HUES6 (cell line): ENCODE measurements at regions not wholly inside any gene's neighbourhood (a gene's known extent, or its start where the extent isn't known, plus 50 kb on each side); places are given as distances from the start of the nearest gene placed in this dataset.
"Not testable (repeated sequence)": the region's sequence is repeated elsewhere in the genome, so short reads cannot be mapped to it uniquely, and the experiment has no call there.

Experiments used
- H3K27ac ChIP-seq: 2 replicates; pipeline ENCODE4 v1.7.0; 2013; ENCODE audit warnings: low read depth, mild to moderate bottlenecking, low read length, inconsistent platforms
- H3K27me3 ChIP-seq: 2 replicates; pipeline ENCODE4 v1.6.1; 2013; ENCODE audit warnings: low read length; ENCODE audit not compliant: control insufficient read depth, insufficient read depth
- H3K36me3 ChIP-seq: 2 replicates; pipeline ENCODE4 v1.6.1; 2013; ENCODE audit warnings: low read length; ENCODE audit not compliant: control insufficient read depth, insufficient read depth
- H3K4me1 ChIP-seq: 2 replicates; pipeline ENCODE4 v1.6.1; 2013; ENCODE audit warnings: low read length; ENCODE audit not compliant: control insufficient read depth, insufficient read depth
- H3K4me3 ChIP-seq: 2 replicates; pipeline ENCODE4 v1.5.1; 2013; ENCODE audit warnings: low read depth, low read length
- H3K9ac ChIP-seq: one replicate; pipeline ENCODE4 v1.6.1; 2013; ENCODE audit warnings: mild to moderate bottlenecking, low read length
- H3K9me3 ChIP-seq: 2 replicates; pipeline ENCODE4 v1.6.1; 2013; ENCODE audit warnings: low read depth, low read length; ENCODE audit not compliant: control insufficient read depth, insufficient read depth

DNA sequence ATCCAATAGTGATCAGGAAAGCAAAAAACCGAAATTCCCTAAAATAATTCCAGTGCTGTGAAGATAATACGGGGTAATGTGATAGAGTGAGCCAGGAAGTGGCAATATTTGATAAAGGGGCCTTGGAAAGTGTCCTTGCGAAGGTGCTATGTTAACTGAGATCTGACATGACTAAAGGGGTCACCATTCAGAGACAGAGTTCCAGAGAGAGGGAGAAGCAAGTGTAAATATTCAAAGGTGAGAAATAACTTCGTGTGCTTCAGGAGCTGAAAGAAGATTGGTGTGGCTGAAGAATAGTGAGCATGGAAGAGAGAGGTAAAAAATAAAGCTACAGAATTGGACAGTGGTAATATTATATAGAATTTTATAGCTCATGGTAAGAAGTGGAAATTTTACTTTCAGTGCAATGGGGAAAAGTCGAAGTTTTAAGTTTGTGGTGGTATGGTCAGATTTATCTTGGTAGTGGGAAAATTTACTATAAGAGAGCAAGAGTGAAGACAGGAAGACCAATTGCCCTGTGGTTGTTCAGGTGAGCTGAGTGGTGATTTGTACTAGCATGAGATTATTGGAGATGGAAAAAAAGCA, 164.5 kb downstream of the JRKL start:
- Histone ChIP-seq H3K9me3 (peaks cover 9% of the 10 kb centered on the region), H3K4me3 (no peak overlapping the region), H3K9ac (no peak overlapping the region), H3K27me3 (no peaks in the 10 kb centered on the region), H3K36me3 (no peaks in the 10 kb centered on the region), H3K27ac (no peak overlapping the region), H3K4me1 (no peaks in the 10 kb centered on the region)

DNA sequence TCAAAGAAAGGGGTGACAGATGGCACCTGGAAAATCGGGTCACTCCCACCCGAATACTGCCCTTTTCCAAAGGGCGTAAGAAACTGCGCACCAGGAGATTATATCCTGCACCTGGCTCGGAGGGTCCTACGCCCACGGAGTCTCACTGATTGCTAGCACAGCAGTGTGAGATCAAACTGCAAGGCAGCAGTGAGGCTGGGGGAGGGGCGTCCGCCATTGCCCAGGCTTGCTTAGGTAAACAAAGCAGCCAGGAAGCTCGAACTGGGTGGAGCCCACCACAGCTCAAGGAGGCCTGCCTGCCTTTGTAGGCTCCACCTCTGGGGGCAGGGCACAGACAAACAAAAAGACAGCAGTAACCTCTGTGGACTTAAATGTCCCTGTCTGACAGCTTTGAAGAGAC, 166.0 kb downstream of the JRKL start:
- H3K9ac ChIP-seq, H3K27me3 ChIP-seq, H3K9me3 ChIP-seq, H3K27ac ChIP-seq, H3K4me1 ChIP-seq, H3K36me3 ChIP-seq, H3K4me3 ChIP-seq: not testable (repeated sequence)

DNA sequence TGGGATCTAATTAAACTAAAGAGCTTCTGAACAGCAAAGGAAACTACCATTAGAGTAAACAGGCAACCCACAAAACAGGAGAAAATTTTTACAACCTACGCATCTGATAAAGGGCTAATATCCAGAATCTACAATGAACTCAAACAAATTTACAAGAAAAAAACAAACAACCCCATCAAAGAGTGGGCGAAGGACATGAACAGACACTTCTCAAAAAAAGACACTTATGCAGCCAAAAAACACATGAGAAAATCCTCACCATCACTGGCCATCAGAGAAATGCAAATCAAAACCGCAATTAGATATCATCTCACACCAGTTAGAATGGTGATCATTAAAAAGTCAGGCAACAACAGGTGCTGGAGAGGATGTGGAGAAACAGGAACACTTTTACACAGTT, 170.9 kb downstream of the JRKL start:
- not testable (repeated sequence) for H3K27ac ChIP-seq, H3K9ac ChIP-seq, H3K36me3 ChIP-seq, H3K27me3 ChIP-seq, H3K9me3 ChIP-seq, H3K4me1 ChIP-seq, H3K4me3 ChIP-seq

DNA sequence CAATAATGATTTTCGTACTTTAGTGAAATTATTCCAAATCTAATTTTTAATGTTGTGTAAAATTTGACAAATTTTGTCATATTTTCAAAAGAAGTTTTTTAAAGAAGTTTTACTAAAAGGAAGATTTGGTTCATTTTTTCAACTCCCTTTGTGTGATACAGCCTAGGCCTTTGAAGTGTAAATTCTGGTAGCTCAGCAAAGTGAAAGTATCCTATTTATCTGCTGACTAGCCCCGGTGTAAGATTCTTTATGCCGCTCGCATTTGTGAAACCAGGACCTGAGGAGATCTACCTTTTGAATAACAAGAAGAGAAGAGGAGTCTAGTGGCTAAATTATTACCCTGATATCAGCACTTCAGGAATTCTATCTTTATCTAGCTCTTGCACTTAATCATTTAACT, 177.4 kb downstream of the JRKL start:
- H3K4me1 ChIP-seq, result peaks cover 10% of the 10 kb centered on the region
- no peak overlapping the region; the same call in 1 of the 2 replicates for H3K27ac ChIP-seq

DNA sequence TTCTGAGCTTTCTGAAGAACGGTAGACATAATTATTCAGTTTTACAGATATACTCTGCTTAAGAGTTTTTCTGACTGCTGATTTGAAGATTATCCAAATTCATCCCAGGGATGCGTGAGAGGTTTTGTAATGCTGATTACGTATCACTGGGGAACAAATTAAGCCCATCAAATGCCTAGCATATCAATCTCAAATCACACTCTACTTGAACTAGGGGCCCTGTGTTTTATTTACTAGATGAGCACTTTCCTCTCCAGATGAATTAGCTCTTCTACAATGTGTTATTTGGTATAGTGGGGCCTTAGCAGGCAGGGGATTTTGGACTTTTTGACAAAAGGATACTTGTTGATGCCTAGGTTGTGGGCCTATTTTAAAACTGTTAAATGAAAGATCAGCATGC, 177.9 kb downstream of the JRKL start:
- H3K36me3 ChIP-seq, result no peaks in the 10 kb centered on the region
- H3K27me3 ChIP-seq, result no peaks in the 10 kb centered on the region
- peaks cover 10% of the 10 kb centered on the region for H3K4me1 ChIP-seq
- H3K4me3 ChIP-seq, result peak overlapping the region; percentile 19; the same call in 1 of the 2 replicates
- peaks cover 3% of the 10 kb centered on the region; the same call in 1 of the 2 replicates for H3K9me3 ChIP-seq
- H3K9ac ChIP-seq, result no peak overlapping the region
- no peak overlapping the region; the same call in 1 of the 2 replicates for H3K27ac ChIP-seq

More for the DNA sequence above, 177.4 kb downstream of the JRKL start:
- Histone ChIP-seq H3K9me3 (peaks cover 2% of the 10 kb centered on the region; the same call in 1 of the 2 replicates), H3K4me3 (peak overlapping the region; percentile 19; the same call in 1 of the 2 replicates), H3K27me3 (no peaks in the 10 kb centered on the region), H3K9ac (no peak overlapping the region), H3K36me3 (no peaks in the 10 kb centered on the region)

DNA sequence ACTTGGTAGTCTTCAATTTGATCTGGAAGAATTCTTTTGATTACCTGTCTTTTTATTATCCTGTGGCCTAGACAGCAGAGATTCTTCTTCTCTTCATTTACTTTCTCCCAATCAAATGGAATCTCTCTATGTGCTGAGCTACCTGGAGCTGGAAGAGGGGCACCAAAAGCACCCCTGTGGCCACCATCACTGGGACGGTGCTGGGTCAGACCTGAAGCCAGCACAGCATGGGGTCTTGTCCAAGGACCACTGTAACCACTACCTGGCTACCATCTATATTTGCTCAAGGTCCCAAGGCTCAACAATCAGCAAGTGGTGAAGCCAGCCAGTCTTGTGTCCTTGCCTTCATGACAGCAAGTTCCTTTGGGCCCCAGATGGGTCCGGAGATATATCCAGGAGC, 186.6 kb downstream of the JRKL start:
- Histone ChIP-seq H3K27me3 (no peaks in the 10 kb centered on the region), H3K27ac (no peak overlapping the region), H3K9me3 (peaks cover 14% of the 10 kb centered on the region), H3K36me3 (no peaks in the 10 kb centered on the region), H3K4me1 (peaks cover 26% of the 10 kb centered on the region; the same call in 1 of the 2 replicates), H3K9ac (no peak overlapping the region), H3K4me3 (no peak overlapping the region)

DNA sequence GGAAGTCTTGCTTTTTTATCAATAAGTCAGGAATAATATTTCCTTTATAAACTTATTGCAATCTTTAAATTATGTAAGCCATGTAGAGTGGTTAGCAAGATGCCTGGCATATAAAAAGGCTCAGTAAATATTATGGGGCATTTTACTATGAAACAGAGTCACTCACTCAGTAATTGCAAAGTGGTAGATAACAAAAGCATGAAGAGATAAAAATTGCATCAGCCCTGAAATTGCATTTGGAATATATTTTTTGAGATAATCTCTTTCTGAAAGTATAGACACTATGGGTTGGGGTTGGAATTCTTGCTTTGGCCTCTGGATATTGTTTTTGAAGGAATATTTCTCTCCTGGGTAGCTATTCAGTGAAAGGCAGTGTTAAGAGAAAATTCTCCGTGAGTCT, 188.6 kb downstream of the JRKL start:
- Histone ChIP-seq H3K36me3 (no peaks in the 10 kb centered on the region), H3K4me3 (no peak overlapping the region), H3K9me3 (peaks cover 10% of the 10 kb centered on the region; the same call in 1 of the 2 replicates), H3K27me3 (no peaks in the 10 kb centered on the region), H3K9ac (no peak overlapping the region), H3K27ac (no peak overlapping the region), H3K4me1 (peaks cover 26% of the 10 kb centered on the region; the same call in 1 of the 2 replicates)

DNA sequence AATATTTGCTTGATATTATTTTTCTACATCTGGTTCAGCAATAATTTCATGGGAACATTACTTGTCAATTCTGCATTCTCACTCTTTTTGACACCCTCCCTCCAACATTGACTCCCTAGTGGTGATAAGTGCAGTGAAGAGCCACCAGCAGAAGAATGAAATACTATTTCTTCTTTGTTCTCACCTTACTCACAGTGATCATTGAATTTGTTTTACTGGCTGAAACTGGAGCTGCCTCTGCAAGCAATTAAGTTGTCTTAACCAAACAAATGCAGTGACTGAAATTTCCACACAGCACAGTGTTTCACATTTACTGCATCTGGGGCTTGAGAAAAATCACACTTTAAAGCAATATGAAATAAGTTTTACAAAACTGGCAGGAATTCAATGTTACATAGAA, 189.8 kb downstream of the JRKL start:
- Histone ChIP-seq H3K27me3 (no peaks in the 10 kb centered on the region), H3K9ac (no peak overlapping the region), H3K4me1 (peaks cover 26% of the 10 kb centered on the region; the same call in 1 of the 2 replicates), H3K4me3 (no peak overlapping the region), H3K9me3 (peaks cover 13% of the 10 kb centered on the region; the same call in 1 of the 2 replicates), H3K36me3 (no peaks in the 10 kb centered on the region), H3K27ac (no peak overlapping the region)

DNA sequence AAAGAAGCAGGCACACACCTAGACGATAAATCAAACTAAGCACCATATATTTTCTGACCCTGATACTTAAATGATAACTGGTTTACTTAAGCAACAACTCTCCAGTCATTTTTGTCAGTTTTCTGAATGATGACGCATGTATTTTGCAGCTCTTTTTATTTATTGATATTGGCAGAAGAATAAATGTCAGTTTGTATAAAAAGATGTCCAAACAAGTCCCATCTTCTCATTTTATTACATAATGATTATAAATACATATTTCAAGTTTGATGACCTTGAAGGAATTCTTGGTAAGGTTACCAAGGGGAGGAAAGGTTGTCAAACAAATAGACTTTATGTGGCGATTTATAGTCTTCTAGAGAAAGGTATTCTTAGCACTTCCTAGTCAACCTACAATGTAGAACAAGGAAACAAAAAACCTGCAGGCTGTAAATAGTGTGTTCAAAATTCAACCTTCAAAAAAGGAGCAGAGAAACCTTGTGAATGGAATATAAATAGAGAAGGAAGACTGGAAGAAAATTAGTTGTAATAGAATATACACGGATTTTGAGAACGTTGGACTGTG, 190.7 kb downstream of the JRKL start:
- H3K9me3 ChIP-seq, result peaks cover 13% of the 10 kb centered on the region; the same call in 1 of the 2 replicates
- no peak overlapping the region for H3K27ac ChIP-seq
- H3K9ac ChIP-seq, result no peak overlapping the region
- no peaks in the 10 kb centered on the region for H3K27me3 ChIP-seq
- peaks cover 29% of the 10 kb centered on the region; the same call in 1 of the 2 replicates for H3K4me1 ChIP-seq
- no peak overlapping the region for H3K4me3 ChIP-seq
- no peaks in the 10 kb centered on the region for H3K36me3 ChIP-seq

DNA sequence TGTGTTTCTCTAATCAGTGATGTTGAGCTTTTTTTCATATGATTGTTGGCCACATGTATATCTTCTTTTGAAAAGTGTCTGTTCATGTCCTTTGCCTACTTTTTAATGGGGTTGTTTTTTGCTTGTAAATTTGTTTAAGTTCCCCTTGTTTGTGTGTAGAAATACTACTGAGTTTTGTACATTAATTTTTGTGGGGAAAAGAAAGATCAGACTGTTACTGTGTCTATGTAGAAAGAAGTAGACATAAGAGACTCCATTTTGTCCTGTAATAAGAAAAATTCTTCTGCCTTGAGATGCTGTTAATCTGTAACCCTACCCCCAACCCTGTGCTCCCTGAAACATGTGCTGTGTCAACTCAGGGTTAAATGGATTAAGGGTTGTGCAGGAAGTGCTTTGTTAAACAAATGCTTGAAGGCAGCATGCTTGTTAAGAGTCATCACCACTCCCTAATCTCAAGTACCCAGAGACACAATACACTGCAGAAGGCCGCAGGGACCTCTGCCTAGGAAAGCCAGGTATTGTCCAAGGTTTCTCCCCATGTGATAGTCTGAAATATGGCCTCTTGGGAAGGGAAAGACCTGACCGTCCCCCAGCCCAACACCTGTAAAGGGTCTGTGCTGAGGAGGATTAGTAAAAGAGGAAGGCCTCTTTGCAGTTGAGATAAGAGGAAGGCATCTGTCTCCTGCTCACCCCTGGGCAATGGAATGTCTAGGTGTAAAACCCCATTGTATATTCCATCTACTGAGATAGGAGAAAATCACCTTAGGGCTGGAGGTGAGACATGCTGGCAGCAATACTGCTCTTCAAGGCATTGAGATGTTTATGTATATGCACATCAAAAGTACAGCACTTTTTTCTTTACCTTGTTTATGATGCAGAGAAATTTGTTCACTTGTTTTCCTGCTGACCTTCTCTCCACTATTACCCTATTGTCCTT, 196.4 kb downstream of the JRKL start:
- H3K4me3 ChIP-seq, result peak overlapping the region; percentile 60; the same call in 1 of the 2 replicates
- H3K4me1 ChIP-seq, result peaks cover 19% of the 10 kb centered on the region
- H3K27ac ChIP-seq, result peak overlapping the region; percentile 96
- not testable (repeated sequence) for H3K27me3 ChIP-seq, H3K36me3 ChIP-seq
- peaks cover 10% of the 10 kb centered on the region; the same call in 1 of the 2 replicates for H3K9me3 ChIP-seq
- H3K9ac ChIP-seq, result peak overlapping the region; percentile 90

DNA sequence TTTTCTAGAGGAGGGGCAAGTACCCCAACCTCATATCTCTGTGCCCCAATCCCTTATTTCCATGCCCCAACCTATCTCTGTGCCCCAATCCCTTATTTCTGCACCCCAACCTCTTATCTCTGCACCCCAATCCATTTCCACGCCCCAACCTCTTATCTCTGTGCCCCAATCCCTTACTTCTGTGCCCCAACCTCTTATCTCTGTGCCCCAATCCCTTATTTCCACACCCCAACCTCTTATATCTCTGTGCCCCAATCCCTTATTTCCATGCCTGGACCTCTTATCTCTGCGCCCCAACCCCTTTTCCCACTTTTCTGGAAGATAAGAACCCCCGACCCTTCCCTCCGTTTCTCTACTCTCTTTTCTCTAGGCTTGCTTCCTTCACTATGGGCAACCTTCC, 199.0 kb downstream of the JRKL start:
- H3K9ac ChIP-seq, result peak overlapping the region; percentile 99
- H3K4me1 ChIP-seq, result peaks cover 22% of the 10 kb centered on the region
- H3K27me3 ChIP-seq, H3K36me3 ChIP-seq, H3K9me3 ChIP-seq: not testable (repeated sequence)
- peak overlapping the region; percentile 60; the same call in 1 of the 2 replicates for H3K4me3 ChIP-seq
- peak overlapping the region; percentile 82; the same call in 1 of the 2 replicates for H3K27ac ChIP-seq
